Muscle of leg (tissue), 3 donors: ENCODE measurements at regions not wholly inside any gene's neighbourhood (a gene's known extent, or its start where the extent isn't known, plus 50 kb on each side); places are given as distances from the start of the nearest gene placed in this dataset.

Experiments used
- DNase-seq: peaks from one replicate; pipeline ENCODE4 v3.0.0; 2013
- H3K27ac ChIP-seq: one replicate; pipeline ENCODE4 v1.5.1; 2013; ENCODE audit warnings: mild to moderate bottlenecking, low read length, control low read depth
- H3K27me3 ChIP-seq: one replicate; pipeline ENCODE4 v1.6.1; 2013; ENCODE audit warnings: low read length; ENCODE audit not compliant: control insufficient read depth, insufficient read depth
- H3K36me3 ChIP-seq: one replicate; pipeline ENCODE4 v1.6.1; 2013; ENCODE audit warnings: low read length; ENCODE audit not compliant: control insufficient read depth, insufficient read depth
- H3K4me1 ChIP-seq: one replicate; pipeline ENCODE4 v1.6.1; 2013; ENCODE audit warnings: low read length; ENCODE audit not compliant: control insufficient read depth, insufficient read depth
- H3K4me3 ChIP-seq: one replicate; pipeline ENCODE4 v1.5.1; 2013; ENCODE audit warnings: low read length, control low read depth
- H3K9me3 ChIP-seq: replicated peaks from 2 replicates; pipeline ENCODE4 v1.6.1; 2013; ENCODE audit warnings: low read depth, low read length; ENCODE audit not compliant: control insufficient read depth
- WGBS: methylation state at CpG from one replicate; pipeline ENCODE4 v1.1.5; 2013; ENCODE audit warnings: missing lambda C conversion rate; ENCODE audit not compliant: insufficient coverage; 5-methylcytosine and 5-hydroxymethylcytosine counted together

DNA sequence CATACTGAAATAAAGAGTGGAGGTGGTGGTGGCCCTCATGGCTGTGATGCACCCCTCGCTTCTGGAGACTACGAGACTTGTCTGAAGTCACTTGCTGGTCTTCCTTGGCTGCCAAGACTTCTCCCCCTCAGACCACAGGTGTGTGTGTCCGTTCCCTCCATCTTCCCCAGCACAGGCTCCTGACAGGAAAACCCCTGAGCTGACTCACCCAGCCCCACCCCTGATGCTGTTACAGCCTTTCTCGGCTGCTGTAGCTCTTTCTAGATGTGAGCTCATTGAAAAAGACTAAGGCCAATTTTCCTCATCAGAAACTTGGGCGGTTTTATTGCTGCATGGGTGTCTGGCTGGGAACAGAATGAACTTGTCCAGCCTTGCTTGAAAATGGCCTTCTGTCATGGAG, 296.9 kb downstream of the TMEM114 start:
- Histone ChIP-seq H3K36me3 (no peaks in the 10 kb centered on the region), H3K27ac (no peak overlapping the region), H3K4me3 (no peak overlapping the region), H3K4me1 (no peaks in the 10 kb centered on the region), H3K9me3 (no peaks in the 10 kb centered on the region), H3K27me3 (no peaks in the 10 kb centered on the region)
- 86% methylated on average over 3 of the region's 5 CpGs for WGBS
- no peak for DNase-seq

- 35% methylated on average over 3 of the region's 6 CpGs for WGBS
- no peak for DNase-seq
- Histone ChIP-seq H3K27ac (no peak overlapping the region), H3K9me3 (no peaks in the 10 kb centered on the region), H3K27me3 (no peaks in the 10 kb centered on the region), H3K36me3 (no peaks in the 10 kb centered on the region), H3K4me3 (no peak overlapping the region), H3K4me1 (no peaks in the 10 kb centered on the region)
Observed at GRCh38 chr16:8292271-8292670, 298.0 kb downstream of the TMEM114 start.

GRCh38 chr16:8286348-8286747, 304.0 kb downstream of the TMEM114 start:
- no peak for DNase-seq
- Histone ChIP-seq H3K27me3 (no peaks in the 10 kb centered on the region), H3K4me1 (no peaks in the 10 kb centered on the region), H3K36me3 (no peaks in the 10 kb centered on the region), H3K4me3 (no peak overlapping the region), H3K9me3 (no peaks in the 10 kb centered on the region), H3K27ac (no peak overlapping the region)
- WGBS: 74% methylated on average over 2 of the region's 2 CpGs

DNA sequence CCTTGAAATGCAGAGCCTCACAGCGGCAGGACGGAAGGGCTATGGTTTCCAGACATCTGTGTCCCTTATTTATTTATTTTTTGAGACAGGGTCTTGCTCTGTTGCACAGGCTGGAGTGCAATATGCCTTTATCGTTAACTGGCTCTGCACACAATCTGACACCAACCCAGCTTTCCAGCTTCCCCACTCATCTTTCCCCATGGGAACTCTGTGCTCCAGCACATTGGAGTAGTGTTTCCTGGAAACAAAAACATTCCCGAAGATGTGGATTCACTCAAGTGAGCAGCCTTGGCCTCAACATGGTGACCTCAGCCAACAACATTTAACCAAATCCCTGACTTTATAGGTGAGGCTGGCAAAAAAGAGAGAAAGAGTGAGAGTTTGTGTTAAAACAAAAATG, 307.1 kb downstream of the TMEM114 start:
- DNase-seq: peak; percentile 94
- H3K4me3 ChIP-seq: no peak overlapping the region
- 60% methylated on average over 1 of the region's 4 CpGs for WGBS

DNA sequence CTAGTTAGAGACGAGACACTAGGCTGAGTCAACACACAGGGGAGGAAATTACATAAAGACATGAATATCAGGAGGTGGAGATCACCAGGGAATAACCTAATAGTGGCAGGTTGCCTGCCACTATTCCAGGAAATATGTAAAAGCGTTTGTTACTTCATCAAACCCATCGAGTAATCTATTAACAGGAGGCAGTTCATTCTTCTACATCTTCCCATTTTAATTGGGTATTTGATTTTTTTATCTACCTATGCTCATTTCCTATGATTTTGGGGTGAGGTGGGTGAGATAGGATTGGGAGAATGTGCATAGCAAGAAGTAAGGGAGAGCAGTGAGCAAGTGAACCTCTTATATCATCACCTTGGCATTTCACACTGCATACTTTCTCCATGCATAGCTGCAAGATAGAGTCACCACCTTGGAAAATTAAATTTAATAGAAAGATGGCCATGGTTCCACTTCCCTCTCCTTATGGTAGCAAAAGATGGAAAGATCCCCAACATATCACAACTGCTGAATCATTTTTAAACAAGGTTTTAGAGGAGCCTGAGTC, 312.2 kb downstream of the TMEM114 start:
- H3K4me1 ChIP-seq: no peaks in the 10 kb centered on the region
- no peaks in the 10 kb centered on the region for H3K36me3 ChIP-seq
- H3K4me3 ChIP-seq: no peak overlapping the region
- no peaks in the 10 kb centered on the region for H3K9me3 ChIP-seq
- no CpG with 5 or more reads among the region's 3 CpGs for WGBS
- peak; percentile 26 for DNase-seq
- H3K27ac ChIP-seq: no peak overlapping the region
- no peaks in the 10 kb centered on the region for H3K27me3 ChIP-seq

More for the DNA sequence above, 307.1 kb downstream of the TMEM114 start:
- H3K4me1 ChIP-seq: no peaks in the 10 kb centered on the region
- no peaks in the 10 kb centered on the region for H3K36me3 ChIP-seq
- no peaks in the 10 kb centered on the region for H3K9me3 ChIP-seq
- no peaks in the 10 kb centered on the region for H3K27me3 ChIP-seq
- H3K27ac ChIP-seq: peak overlapping the region; percentile 29

GRCh38 chr16:8271344-8271743, 319.0 kb downstream of the TMEM114 start:
- DNase-seq: no peak
- no peaks in the 10 kb centered on the region for H3K36me3 ChIP-seq
- no peak overlapping the region for H3K27ac ChIP-seq
- H3K9me3 ChIP-seq: no peaks in the 10 kb centered on the region
- H3K4me3 ChIP-seq: no peak overlapping the region
- H3K4me1 ChIP-seq: no peaks in the 10 kb centered on the region
- H3K27me3 ChIP-seq: no peaks in the 10 kb centered on the region
- WGBS: no CpG with 5 or more reads among the region's 3 CpGs

GRCh38 chr16:8262299-8262698, 328.0 kb downstream of the TMEM114 start:
- Histone ChIP-seq H3K27ac (no peak overlapping the region), H3K36me3 (no peaks in the 10 kb centered on the region), H3K4me3 (no peak overlapping the region), H3K4me1 (no peaks in the 10 kb centered on the region), H3K9me3 (no peaks in the 10 kb centered on the region), H3K27me3 (no peaks in the 10 kb centered on the region)
- 100% methylated on average over 1 of the region's 4 CpGs for WGBS
- no peak for DNase-seq

DNA sequence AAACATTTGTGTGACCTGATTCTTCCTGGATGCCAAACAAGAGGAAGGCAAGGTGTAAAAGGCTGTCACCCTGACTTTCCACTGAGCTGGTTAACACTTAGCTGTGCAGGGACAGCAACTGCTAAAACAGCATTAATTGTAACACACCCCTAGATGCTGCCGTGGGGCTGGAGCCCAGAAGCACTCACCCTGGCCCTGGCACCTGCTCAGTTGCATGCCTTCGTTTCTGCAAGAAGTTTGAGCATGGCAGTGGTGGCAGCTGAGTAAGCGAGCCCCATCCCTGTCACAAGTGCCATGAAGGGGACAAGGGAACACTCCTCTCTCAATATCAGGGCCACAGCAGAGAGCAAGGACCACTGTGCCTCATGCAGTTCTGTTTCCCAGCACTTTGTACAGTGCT, 330.2 kb downstream of the TMEM114 start:
- 73% methylated on average over 3 of the region's 3 CpGs for WGBS
- Histone ChIP-seq H3K4me1 (no peaks in the 10 kb centered on the region), H3K27ac (no peak overlapping the region), H3K9me3 (no peaks in the 10 kb centered on the region), H3K36me3 (no peaks in the 10 kb centered on the region), H3K27me3 (no peaks in the 10 kb centered on the region), H3K4me3 (no peak overlapping the region)
- no peak for DNase-seq

GRCh38 chr16:8258523-8258922, 331.8 kb downstream of the TMEM114 start:
- no peak overlapping the region for H3K27ac ChIP-seq
- 79% methylated on average over 6 of the region's 7 CpGs for WGBS
- H3K4me1 ChIP-seq: no peaks in the 10 kb centered on the region
- DNase-seq: no peak
- H3K9me3 ChIP-seq: no peaks in the 10 kb centered on the region
- no peaks in the 10 kb centered on the region for H3K36me3 ChIP-seq
- no peaks in the 10 kb centered on the region for H3K27me3 ChIP-seq
- H3K4me3 ChIP-seq: no peak overlapping the region

DNA sequence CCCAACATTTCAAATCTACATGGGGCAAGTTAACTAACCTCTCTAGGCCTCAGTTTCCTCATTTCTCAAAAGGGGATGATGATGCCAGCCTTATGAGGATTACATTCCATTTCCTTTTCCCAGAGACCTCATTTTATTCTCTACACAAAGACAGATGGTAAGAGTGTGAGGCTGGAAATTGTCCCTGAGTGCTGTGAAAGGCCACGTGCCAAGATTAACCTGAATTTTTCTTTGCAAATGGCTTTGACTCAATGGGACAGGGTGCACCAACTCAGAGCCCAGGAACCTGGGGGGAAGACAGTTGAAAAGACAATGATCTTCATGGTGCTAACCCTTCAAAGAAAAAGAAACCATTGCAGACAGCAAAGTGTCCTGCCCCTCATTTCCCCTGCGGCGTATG, 332.8 kb downstream of the TMEM114 start:
- DNase-seq: no peak
- H3K4me3 ChIP-seq: no peak overlapping the region
- H3K9me3 ChIP-seq: no peaks in the 10 kb centered on the region
- H3K4me1 ChIP-seq: no peaks in the 10 kb centered on the region
- no peak overlapping the region for H3K27ac ChIP-seq
- no peaks in the 10 kb centered on the region for H3K36me3 ChIP-seq
- no peaks in the 10 kb centered on the region for H3K27me3 ChIP-seq
- WGBS: 86% methylated on average over 2 of the region's 3 CpGs

DNA sequence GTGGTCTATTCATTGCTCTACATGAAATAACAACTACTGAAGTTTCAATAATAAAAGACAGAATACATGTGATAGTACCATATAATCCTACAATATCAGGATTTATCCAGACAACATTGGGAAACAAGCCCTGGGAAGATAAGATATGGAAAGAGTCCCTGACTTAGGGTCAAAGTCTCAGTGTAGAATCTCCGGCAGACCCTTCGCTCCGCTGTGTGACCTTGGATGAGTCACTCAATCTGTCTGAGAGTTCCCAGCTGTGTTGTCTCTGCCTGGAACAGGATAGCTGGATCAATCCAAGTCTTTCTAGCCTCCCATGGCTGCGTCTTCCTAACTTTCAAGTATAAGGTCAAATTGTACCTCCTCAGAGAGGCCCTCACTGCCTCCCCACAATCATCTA, 335.9 kb downstream of the TMEM114 start:
- no peak overlapping the region for H3K27ac ChIP-seq
- no peak overlapping the region for H3K4me3 ChIP-seq
- no peaks in the 10 kb centered on the region for H3K9me3 ChIP-seq
- H3K27me3 ChIP-seq: no peaks in the 10 kb centered on the region
- H3K36me3 ChIP-seq: no peaks in the 10 kb centered on the region
- no peak for DNase-seq
- H3K4me1 ChIP-seq: no peaks in the 10 kb centered on the region
- 85% methylated on average over 4 of the region's 4 CpGs for WGBS
